CD4-positive, alpha-beta T cell (primary cell): ENCODE measurements at regions not wholly inside any gene's neighbourhood (a gene's known extent, or its start where the extent isn't known, plus 50 kb on each side); places are given as distances from the start of the nearest gene placed in this dataset.

Source experiments
- ATAC-seq: fragments of 200-7000 bp; cut with Tn5 transposase; one replicate; pipeline ENCODE4 v1.10.0; 2022; ENCODE audit warnings: mild to moderate bottlenecking; ENCODE audit not compliant: poor library complexity
- CTCF ChIA-PET: fragments of 350-600 bp; sonication (Branson Sonifier 250); formaldehyde crosslinking; loops from one replicate; lab custom pipeline; 2021; ENCODE audit warnings: antibody characterized with exemption, inconsistent platforms; lab: Charles Lee
- POLR2A ChIA-PET: fragments of 350-600 bp; sonication (Branson Sonifier 250); formaldehyde crosslinking; loops from one replicate; lab custom pipeline; 2021; ENCODE audit warnings: antibody characterized with exemption, inconsistent platforms; lab: Charles Lee
- DNase-seq, 14 experiments: peaks; one replicate each; pipeline ENCODE4 v3.0.0-alpha.2; 2013 to 2020; ENCODE audit warnings: mixed read lengths in 2 of 14
- H3K27ac ChIP-seq, 2 donors: one replicate each; pipeline versions ENCODE4 v1.5.1 to v1.7.0; 2013; ENCODE audit warnings: low read length in 2 of 2, low read depth in 1 of 2, mild to moderate bottlenecking in 1 of 2
- H3K27me3 ChIP-seq, 2 experiments: 1 replicate in 1 of 2; 2 replicates in 1 of 2; pipeline versions ENCODE4 v1.6.1 to v1.7.0; 2013; ENCODE audit warnings: low read length in 2 of 2, control low read depth in 1 of 2, mild to moderate bottlenecking in 1 of 2, moderate library complexity in 1 of 2; ENCODE audit not compliant: insufficient read depth in 2 of 2, control insufficient read depth in 1 of 2
- H3K36me3 ChIP-seq: one replicate; pipeline ENCODE4 v1.6.1; 2013; ENCODE audit warnings: low read length, control low read depth; ENCODE audit not compliant: insufficient read depth
- H3K4me1 ChIP-seq: one replicate; pipeline ENCODE4 v1.6.1; 2013; ENCODE audit warnings: low read length, control low read depth; ENCODE audit not compliant: insufficient read depth
- H3K4me3 ChIP-seq: one replicate; pipeline ENCODE4 v1.5.1; 2013; ENCODE audit warnings: mild to moderate bottlenecking, low read length, moderate library complexity
- H3K9me3 ChIP-seq, 2 experiments: 1 replicate in 1 of 2; 2 replicates in 1 of 2; pipeline versions ENCODE4 v1.6.1 to v1.7.0; 2013; ENCODE audit warnings: low read length in 2 of 2, mild to moderate bottlenecking in 2 of 2, control low read depth in 1 of 2, moderate library complexity in 1 of 2; ENCODE audit not compliant: control insufficient read depth in 1 of 2, insufficient read depth in 1 of 2
- H3K27ac Mint-ChIP-seq: one replicate; pipeline ENCODE4 v1.8.0; 2020; ENCODE audit warnings: mixed read lengths
- H3K27me3 Mint-ChIP-seq: one replicate; pipeline ENCODE4 v1.8.0; 2021; ENCODE audit warnings: mixed read lengths
- H3K36me3 Mint-ChIP-seq: one replicate; pipeline ENCODE4 v1.8.0; 2021; ENCODE audit warnings: low read depth, mixed read lengths
- H3K4me1 Mint-ChIP-seq: one replicate; pipeline ENCODE4 v1.8.0; 2021; ENCODE audit warnings: low read depth, mixed read lengths
- H3K4me3 Mint-ChIP-seq: one replicate; pipeline ENCODE4 v1.8.0; 2020; ENCODE audit warnings: mild to moderate bottlenecking, mixed read lengths
- H3K9me3 Mint-ChIP-seq: one replicate; pipeline ENCODE4 v1.8.0; 2020; ENCODE audit warnings: mixed read lengths
- CTCF ChIP-seq: fragments of 200-600 bp; IDR thresholded peaks from one replicate; pipeline ENCODE4 v1.8.0; 2022; ENCODE audit warnings: antibody characterized with exemption, mild to moderate bottlenecking
- intact Hi-C, 2 experiments: fragments of 100-400 bp; cut with DNase I in 1 of 2; cut with micrococcal nuclease in 1 of 2; formaldehyde crosslinking; loops; one replicate each; pipeline versions ENCODE4 v1.15.1 to v1.9.0; 2023 to 2025; cut with DNase I, micrococcal nuclease

GRCh38 chr1:193819376-193819775 is 633.0 kb upstream of the B3GALT2 start:
- no peaks in the 10 kb centered on the region for H3K27me3 ChIP-seq
- Mint-ChIP-seq H3K4me1 (no peaks in the 10 kb centered on the region), H3K27me3 (no peaks in the 10 kb centered on the region), H3K9me3 (no peaks in the 10 kb centered on the region), H3K36me3 (no peaks in the 10 kb centered on the region), H3K27ac (no peak overlapping the region), H3K4me3 (no peak overlapping the region)
- intact Hi-C loops: no loop called here
- ATAC-seq (no peak), DNase-seq (no peak)
- no peaks in the 10 kb centered on the region for H3K36me3 ChIP-seq
- CTCF ChIA-PET: no interaction called here
- H3K27ac ChIP-seq: no peak overlapping the region
- H3K4me1 ChIP-seq: no peaks in the 10 kb centered on the region
- POLR2A ChIA-PET: interaction anchor here (0.5 to 1.0 kb wide), 2 partner anchors 16 to 684 kb away, joined by 3 read pairs; no protein-coding TSS in a partner anchor
- H3K4me3 ChIP-seq: no peak overlapping the region
- H3K9me3 ChIP-seq: no peaks in the 10 kb centered on the region
- TF ChIP-seq CTCF: no peak

DNA sequence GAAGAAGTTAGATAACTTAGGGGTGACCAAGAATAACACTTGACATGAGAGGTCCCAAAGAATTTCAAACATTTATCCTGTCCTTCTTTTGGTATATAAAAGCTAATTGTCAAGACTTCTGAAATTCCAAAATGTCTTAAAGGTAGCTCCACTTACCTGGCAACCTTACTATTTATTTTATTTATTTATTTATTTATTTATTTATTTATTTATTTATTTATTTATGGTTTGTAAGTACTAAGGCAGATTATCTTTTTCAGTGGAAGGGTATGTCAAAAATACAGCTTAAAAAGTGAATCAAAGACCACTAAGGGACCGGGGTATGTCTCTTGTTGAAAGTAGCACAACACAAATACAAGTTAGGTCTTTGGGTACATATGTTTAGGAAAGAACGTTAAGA is 620.8 kb upstream of the B3GALT2 start:
- no peak for DNase-seq
- Histone ChIP-seq H3K27me3 (no peaks in the 10 kb centered on the region), H3K36me3 (no peaks in the 10 kb centered on the region), H3K27ac (no peak overlapping the region), H3K4me3 (no peak overlapping the region), H3K4me1 (no peaks in the 10 kb centered on the region), H3K9me3 (no peaks in the 10 kb centered on the region)
- ChIA-PET CTCF (interaction anchor here (1.5 kb wide), 1 partner anchor 11 kb away, joined by 4 read pairs; no protein-coding TSS in a partner anchor), POLR2A (no interaction called here)
- no peak for ATAC-seq
- TF ChIP-seq CTCF: no peak
- Mint-ChIP-seq H3K36me3 (no peaks in the 10 kb centered on the region), H3K9me3 (peaks cover under 1% of the 10 kb centered on the region), H3K27me3 (no peaks in the 10 kb centered on the region), H3K4me3 (no peak overlapping the region), H3K27ac (no peak overlapping the region), H3K4me1 (no peaks in the 10 kb centered on the region)
- intact Hi-C loops: no loop called here

- ChIA-PET POLR2A (no interaction called here), CTCF (interaction anchor here (1.5 kb wide), 1 partner anchor 11 kb away, joined by 4 read pairs; no protein-coding TSS in a partner anchor)
- intact Hi-C loops: no loop called here
Observed at GRCh38 chr1:193806079-193807048, 620.0 kb upstream of the B3GALT2 start.

More at GRCh38 chr1:193806079-193807048, 620.0 kb upstream of the B3GALT2 start:
- Mint-ChIP-seq H3K9me3 (peaks cover 3% of the 10 kb centered on the region), H3K4me3 (no peak overlapping the region), H3K27ac (no peak overlapping the region), H3K4me1 (no peaks in the 10 kb centered on the region), H3K36me3 (no peaks in the 10 kb centered on the region), H3K27me3 (no peaks in the 10 kb centered on the region)
- no peaks in the 10 kb centered on the region for H3K36me3 ChIP-seq
- H3K4me3 ChIP-seq: no peak overlapping the region
- ATAC-seq (no peak), DNase-seq (no peak)
- TF ChIP-seq CTCF: no peak
- no peaks in the 10 kb centered on the region for H3K4me1 ChIP-seq
- H3K27ac ChIP-seq: no peak overlapping the region
- H3K9me3 ChIP-seq: no peaks in the 10 kb centered on the region
- H3K27me3 ChIP-seq: no peaks in the 10 kb centered on the region
